ENCODE measurements at regions not wholly inside any gene's neighbourhood (a gene's known extent, or its start where the extent isn't known, plus 50 kb on each side); places are given as distances from the start of the nearest gene placed in this dataset.

DNA sequence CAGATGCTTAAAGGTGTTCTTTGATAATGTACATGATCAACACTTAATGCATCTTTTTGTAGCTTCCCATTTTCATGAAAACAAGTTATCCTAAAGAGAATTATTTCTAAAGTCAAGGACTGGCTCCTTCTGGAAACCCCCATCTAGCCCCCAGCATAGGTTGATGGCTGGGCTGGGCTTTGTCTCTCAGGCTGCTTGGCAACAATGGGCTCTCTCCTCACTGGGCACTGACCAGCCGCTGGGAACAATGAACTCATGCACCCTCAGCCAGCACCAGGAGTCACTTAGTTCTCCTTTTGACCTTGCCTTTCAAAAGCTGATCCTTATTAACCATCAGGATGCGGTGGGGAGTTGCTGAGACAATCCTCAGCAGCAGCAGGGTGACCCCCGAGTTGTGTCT is 293.0 kb upstream of the PLXNA2 start:
- no TSS peak for BruUV-seq (replicated peaks)
- POLR2A ChIA-PET, result no interaction called here
- Histone ChIP-seq H3K27ac (ENCODE audit: low read depth, low read length, poor library complexity, severe bottlenecking) (no peak overlapping the region), H3K4me1 (ENCODE audit: insufficient read depth, low read length, poor library complexity, severe bottlenecking) (no peaks in the 10 kb centered on the region), H3K79me2 (ENCODE audit: insufficient read depth, low read depth, low read length) (no peaks in the 10 kb centered on the region), H4K20me1 (ENCODE audit: insufficient read depth, low read length) (no peaks in the 10 kb centered on the region), H3K9me3 (ENCODE audit: low read length) (no peaks in the 10 kb centered on the region), H3K36me3 (ENCODE audit: insufficient read depth, low read length) (no peaks in the 10 kb centered on the region), H3K9me2 (ENCODE audit: insufficient read depth, low read length) (no peaks in the 10 kb centered on the region), H2AFZ (ENCODE audit: low read length) (no peak overlapping the region), H3K4me3 (ENCODE audit: low read depth, low read length, poor library complexity, severe bottlenecking) (no peak overlapping the region), H3K4me2 (ENCODE audit: low read length) (no peak overlapping the region)
- CTCF ChIA-PET (ENCODE audit: unreplicated experiment), result no interaction called here
- intact Hi-C loops (cut with micrococcal nuclease; ENCODE audit: unreplicated experiment), result no loop called here
- DNase-seq (ENCODE audit: low spot score), result no peak
- TF ChIP-seq, protein P1, sequence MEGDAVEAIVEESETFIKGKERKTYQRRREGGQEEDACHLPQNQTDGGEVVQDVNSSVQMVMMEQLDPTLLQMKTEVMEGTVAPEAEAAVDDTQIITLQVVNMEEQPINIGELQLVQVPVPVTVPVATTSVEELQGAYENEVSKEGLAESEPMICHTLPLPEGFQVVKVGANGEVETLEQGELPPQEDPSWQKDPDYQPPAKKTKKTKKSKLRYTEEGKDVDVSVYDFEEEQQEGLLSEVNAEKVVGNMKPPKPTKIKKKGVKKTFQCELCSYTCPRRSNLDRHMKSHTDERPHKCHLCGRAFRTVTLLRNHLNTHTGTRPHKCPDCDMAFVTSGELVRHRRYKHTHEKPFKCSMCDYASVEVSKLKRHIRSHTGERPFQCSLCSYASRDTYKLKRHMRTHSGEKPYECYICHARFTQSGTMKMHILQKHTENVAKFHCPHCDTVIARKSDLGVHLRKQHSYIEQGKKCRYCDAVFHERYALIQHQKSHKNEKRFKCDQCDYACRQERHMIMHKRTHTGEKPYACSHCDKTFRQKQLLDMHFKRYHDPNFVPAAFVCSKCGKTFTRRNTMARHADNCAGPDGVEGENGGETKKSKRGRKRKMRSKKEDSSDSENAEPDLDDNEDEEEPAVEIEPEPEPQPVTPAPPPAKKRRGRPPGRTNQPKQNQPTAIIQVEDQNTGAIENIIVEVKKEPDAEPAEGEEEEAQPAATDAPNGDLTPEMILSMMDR (conservative IDR thresholded peaks at IDR 0.05; ENCODE audit: low read length), result no peak
- TF ChIP-seq EZH2phosphoT487 (IDR thresholded peaks at IDR 0.05; ENCODE audit: borderline replicate concordance, low read depth, low read length), result no peak

DNA sequence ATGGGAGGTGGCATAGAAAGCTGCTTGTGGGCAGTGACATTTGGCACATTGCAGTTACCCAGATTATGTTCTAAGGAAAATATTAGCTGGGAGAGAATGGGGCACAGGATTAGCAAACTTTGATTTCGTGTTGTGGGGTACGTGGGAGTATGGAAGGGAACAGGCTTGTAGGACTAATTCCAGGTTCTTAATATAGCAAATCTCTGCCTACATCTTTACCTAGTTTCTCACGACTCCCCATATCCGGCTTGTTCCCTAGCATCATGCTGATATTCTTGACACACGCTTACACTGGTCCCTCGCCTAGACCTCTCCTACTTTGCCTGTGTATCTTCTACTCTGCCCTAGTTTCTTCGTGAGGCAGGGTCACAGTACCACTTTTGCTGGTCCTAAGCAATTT is 293.9 kb upstream of the PLXNA2 start:
- CTCF ChIA-PET (ENCODE audit: unreplicated experiment), result no interaction called here
- H4K20me1 ChIP-seq (ENCODE audit: insufficient read depth, low read length), result no peaks in the 10 kb centered on the region

DNA sequence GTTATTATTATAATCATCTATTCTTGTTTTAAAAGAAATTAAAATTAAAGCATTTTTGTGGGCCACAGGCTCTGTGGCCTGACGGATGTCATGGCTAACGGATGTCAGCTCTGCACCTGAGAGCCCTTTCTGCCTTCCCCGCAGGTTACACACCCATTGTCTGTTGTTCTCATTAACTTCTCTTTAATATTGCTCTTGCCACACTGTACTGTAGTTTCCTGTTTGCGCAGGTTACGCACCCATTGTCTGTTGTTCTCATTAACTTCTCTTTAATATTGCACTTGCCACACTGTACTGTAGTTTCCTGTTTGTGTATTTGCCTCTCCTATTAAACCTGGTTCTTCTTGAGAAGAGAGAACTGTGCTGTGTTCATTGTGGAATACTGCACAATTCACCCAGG is 294.4 kb upstream of the PLXNA2 start:
- Histone ChIP-seq H3K4me1 (ENCODE audit: insufficient read depth, low read length, poor library complexity, severe bottlenecking) (no peaks in the 10 kb centered on the region), H3K79me2 (ENCODE audit: insufficient read depth, low read depth, low read length) (no peaks in the 10 kb centered on the region), H3K9me3 (ENCODE audit: low read length) (no peaks in the 10 kb centered on the region), H3K27ac (ENCODE audit: low read depth, low read length, poor library complexity, severe bottlenecking) (no peak overlapping the region), H3K36me3 (ENCODE audit: insufficient read depth, low read length) (no peaks in the 10 kb centered on the region), H4K20me1 (ENCODE audit: insufficient read depth, low read length) (no peaks in the 10 kb centered on the region), H2AFZ (ENCODE audit: low read length) (no peak overlapping the region), H3K4me2 (ENCODE audit: low read length) (no peak overlapping the region), H3K4me3 (ENCODE audit: low read depth, low read length, poor library complexity, severe bottlenecking) (no peak overlapping the region), H3K9me2 (ENCODE audit: insufficient read depth, low read length) (no peaks in the 10 kb centered on the region)
- BruUV-seq (replicated peaks), result no TSS peak
- intact Hi-C loops (cut with micrococcal nuclease; ENCODE audit: unreplicated experiment), result no loop called here
- TF ChIP-seq EZH2phosphoT487 (IDR thresholded peaks at IDR 0.05; ENCODE audit: borderline replicate concordance, low read depth, low read length), result no peak
- TF ChIP-seq, protein P1 (conservative IDR thresholded peaks at IDR 0.05; ENCODE audit: low read length), result no peak
- CTCF ChIA-PET (ENCODE audit: unreplicated experiment), result no interaction called here
- POLR2A ChIA-PET, result no interaction called here
- no peak for DNase-seq (ENCODE audit: low spot score)

More for the DNA sequence above, 293.9 kb upstream of the PLXNA2 start:
- no peak for DNase-seq (ENCODE audit: low spot score)
- POLR2A ChIA-PET, result no interaction called here
- intact Hi-C loops (cut with micrococcal nuclease; ENCODE audit: unreplicated experiment), result no loop called here
- Histone ChIP-seq H3K27ac (ENCODE audit: low read depth, low read length, poor library complexity, severe bottlenecking) (no peak overlapping the region), H3K4me1 (ENCODE audit: insufficient read depth, low read length, poor library complexity, severe bottlenecking) (no peaks in the 10 kb centered on the region), H2AFZ (ENCODE audit: low read length) (no peak overlapping the region), H3K4me2 (ENCODE audit: low read length) (no peak overlapping the region), H3K9me3 (ENCODE audit: low read length) (no peaks in the 10 kb centered on the region), H3K9me2 (ENCODE audit: insufficient read depth, low read length) (no peaks in the 10 kb centered on the region), H3K36me3 (ENCODE audit: insufficient read depth, low read length) (no peaks in the 10 kb centered on the region), H3K4me3 (ENCODE audit: low read depth, low read length, poor library complexity, severe bottlenecking) (no peak overlapping the region), H3K79me2 (ENCODE audit: insufficient read depth, low read depth, low read length) (no peaks in the 10 kb centered on the region)
- BruUV-seq (replicated peaks), result no TSS peak
- TF ChIP-seq, protein P1 (conservative IDR thresholded peaks at IDR 0.05; ENCODE audit: low read length), result no peak
- no peak for TF ChIP-seq EZH2phosphoT487 (IDR thresholded peaks at IDR 0.05; ENCODE audit: borderline replicate concordance, low read depth, low read length)
